IgD-negative memory B cell (primary cell): ENCODE measurements at regions not wholly inside any gene's neighbourhood (a gene's known extent, or its start where the extent isn't known, plus 50 kb on each side); places are given as distances from the start of the nearest gene placed in this dataset.
"Not testable (repeated sequence)": the region's sequence is repeated elsewhere in the genome, so short reads cannot be mapped to it uniquely, and the experiment has no call there.

Experiments used
- H3K27ac Mint-ChIP-seq, 3 donors: one replicate each; pipeline ENCODE4 v1.8.0; 2020 to 2022; ENCODE audit warnings: mild to moderate bottlenecking in 3 of 3, mixed read lengths in 3 of 3, moderate library complexity in 1 of 3
- H3K27me3 Mint-ChIP-seq: one replicate; pipeline ENCODE4 v1.8.0; 2021; ENCODE audit warnings: mixed read lengths
- H3K36me3 Mint-ChIP-seq: one replicate; pipeline ENCODE4 v1.8.0; 2020; ENCODE audit warnings: mild to moderate bottlenecking, mixed read lengths
- H3K4me1 Mint-ChIP-seq, 3 donors: one replicate each; pipeline ENCODE4 v1.8.0; 2020 to 2022; ENCODE audit warnings: mixed read lengths in 3 of 3, mild to moderate bottlenecking in 1 of 3
- H3K4me3 Mint-ChIP-seq, 4 donors: one replicate each; pipeline ENCODE4 v1.8.0; 2020 to 2022; ENCODE audit warnings: mild to moderate bottlenecking in 4 of 4, mixed read lengths in 4 of 4, moderate library complexity in 3 of 4
- H3K9me3 Mint-ChIP-seq, 3 donors: one replicate each; pipeline ENCODE4 v1.8.0; 2020 to 2021; ENCODE audit warnings: mixed read lengths in 3 of 3, mild to moderate bottlenecking in 1 of 3

GRCh38 chr2:95734976-95735890, 143.4 kb downstream of the TRIM43 start:
- peaks cover 2% of the 10 kb centered on the region for H3K36me3 Mint-ChIP-seq
- no peak overlapping the region for H3K27ac Mint-ChIP-seq
- H3K27me3 Mint-ChIP-seq: peaks cover 12% of the 10 kb centered on the region
- H3K9me3 Mint-ChIP-seq: no peaks in the 10 kb centered on the region
- H3K4me3 Mint-ChIP-seq: no peak overlapping the region
- no peaks in the 10 kb centered on the region for H3K4me1 Mint-ChIP-seq

- H3K27ac Mint-ChIP-seq: no peak overlapping the region
- H3K27me3 Mint-ChIP-seq: peaks cover 14% of the 10 kb centered on the region
- H3K9me3 Mint-ChIP-seq: peaks cover 0 to 2% (median 0%) of the 10 kb centered on the region in 3 donors
- H3K4me3 Mint-ChIP-seq: no peak overlapping the region
- peaks cover 2% of the 10 kb centered on the region for H3K36me3 Mint-ChIP-seq
- H3K4me1 Mint-ChIP-seq: no peaks in the 10 kb centered on the region
These were observed 146.5 kb downstream of the TRIM43 start for GRCh38 chr2:95738301-95738700.

DNA sequence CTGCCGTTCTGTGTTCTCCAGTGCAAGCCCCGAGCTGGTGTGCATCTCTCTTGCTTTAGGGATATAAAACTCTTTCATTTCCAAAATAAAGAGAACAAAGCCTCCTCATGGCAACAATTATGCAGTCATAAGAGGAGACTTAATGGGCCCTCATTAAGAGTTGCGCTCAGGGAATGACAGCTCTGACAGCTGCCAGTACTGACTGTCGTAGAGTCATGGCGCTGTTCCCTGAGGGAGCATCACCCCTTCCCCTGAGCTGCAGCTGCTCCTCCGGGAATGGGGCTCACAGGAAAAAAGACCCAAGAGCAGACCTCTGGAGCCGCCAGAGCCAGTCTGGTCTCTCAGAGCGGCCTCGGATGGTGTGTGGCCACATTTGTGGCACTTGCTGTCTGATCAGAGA, 160.3 kb downstream of the TRIM43 start:
- not testable (repeated sequence) for H3K27ac Mint-ChIP-seq, H3K4me1 Mint-ChIP-seq, H3K4me3 Mint-ChIP-seq, H3K27me3 Mint-ChIP-seq, H3K36me3 Mint-ChIP-seq, H3K9me3 Mint-ChIP-seq

DNA sequence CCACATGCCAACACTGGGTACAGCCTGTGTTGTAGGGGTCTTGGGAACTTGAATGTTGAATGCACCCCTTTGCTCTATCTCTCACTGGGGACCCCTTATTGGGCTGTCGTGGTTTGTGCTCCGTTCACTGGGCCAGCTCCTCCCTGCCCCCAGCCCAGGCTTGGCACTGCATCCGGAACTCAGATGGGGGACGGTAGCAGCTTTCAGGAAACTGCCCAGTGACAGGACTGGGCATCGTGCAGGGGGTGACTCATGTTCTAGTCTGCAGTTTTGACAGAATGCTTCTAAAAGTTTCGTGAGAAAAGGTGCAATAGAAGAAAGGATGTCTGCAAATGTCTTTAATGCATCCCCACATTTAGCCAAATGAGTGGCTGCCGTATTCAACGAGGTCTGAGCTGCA, 162.0 kb downstream of the TRIM43 start:
- H3K4me1 Mint-ChIP-seq, H3K27me3 Mint-ChIP-seq, H3K4me3 Mint-ChIP-seq, H3K27ac Mint-ChIP-seq, H3K9me3 Mint-ChIP-seq, H3K36me3 Mint-ChIP-seq: not testable (repeated sequence)

DNA sequence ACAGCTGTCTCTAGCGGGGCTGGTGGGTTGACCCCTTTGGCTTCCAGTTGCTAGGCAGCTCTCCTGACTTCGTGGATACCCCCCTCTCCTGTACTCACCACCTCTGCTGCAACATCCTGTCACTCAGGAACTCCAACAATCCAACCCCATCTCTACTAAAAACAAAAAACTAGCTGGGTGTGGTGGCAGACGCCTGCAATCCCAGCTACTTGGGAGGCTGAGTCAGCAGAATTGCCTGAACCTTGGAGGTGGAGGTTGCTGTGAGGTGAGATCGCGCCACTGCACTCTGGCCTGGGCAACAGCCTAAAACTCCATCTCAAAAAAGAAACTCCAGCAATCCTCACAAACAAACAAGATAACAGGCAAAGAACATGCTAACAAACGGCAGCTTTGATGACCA, 162.4 kb downstream of the TRIM43 start:
- not testable (repeated sequence) for H3K27ac Mint-ChIP-seq, H3K36me3 Mint-ChIP-seq, H3K9me3 Mint-ChIP-seq, H3K27me3 Mint-ChIP-seq, H3K4me1 Mint-ChIP-seq, H3K4me3 Mint-ChIP-seq

DNA sequence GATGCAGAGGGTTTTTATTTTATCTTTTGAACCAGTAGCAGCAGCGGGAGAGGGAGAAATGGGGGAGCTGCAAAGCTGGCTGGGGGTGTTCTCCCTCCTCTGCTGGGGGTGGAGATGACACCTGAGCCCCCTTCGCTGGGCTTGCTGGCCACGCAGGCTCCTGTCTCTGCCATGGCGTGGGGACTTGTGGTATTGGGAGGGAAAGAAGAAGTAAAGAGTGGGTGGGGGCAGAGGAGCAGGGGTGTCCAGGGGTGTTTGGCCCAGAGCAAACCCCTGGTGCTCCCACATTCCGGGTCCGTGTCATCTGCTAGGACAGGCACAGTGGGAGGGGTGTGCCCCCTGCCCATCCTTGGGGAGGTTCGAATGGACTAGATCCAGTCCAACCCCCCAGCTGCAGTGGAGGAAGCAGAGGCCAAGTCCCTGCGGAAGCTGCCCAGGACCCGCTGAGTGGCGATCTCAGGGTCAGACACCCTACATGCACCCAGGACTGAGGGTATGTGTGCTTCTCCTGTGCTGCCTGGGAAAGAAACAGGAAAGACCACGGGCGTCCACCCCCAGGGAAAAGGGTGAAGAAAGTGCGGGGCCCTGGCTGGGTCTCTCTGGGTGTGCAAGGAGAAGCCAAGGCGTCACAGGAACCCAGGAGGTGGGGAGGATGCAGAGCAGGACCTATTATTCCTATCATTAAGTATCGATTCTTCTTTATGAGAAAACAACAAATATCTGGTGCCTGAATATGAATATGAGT, 163.2 kb downstream of the TRIM43 start:
- H3K27me3 Mint-ChIP-seq, H3K27ac Mint-ChIP-seq, H3K9me3 Mint-ChIP-seq, H3K36me3 Mint-ChIP-seq, H3K4me1 Mint-ChIP-seq, H3K4me3 Mint-ChIP-seq: not testable (repeated sequence)

DNA sequence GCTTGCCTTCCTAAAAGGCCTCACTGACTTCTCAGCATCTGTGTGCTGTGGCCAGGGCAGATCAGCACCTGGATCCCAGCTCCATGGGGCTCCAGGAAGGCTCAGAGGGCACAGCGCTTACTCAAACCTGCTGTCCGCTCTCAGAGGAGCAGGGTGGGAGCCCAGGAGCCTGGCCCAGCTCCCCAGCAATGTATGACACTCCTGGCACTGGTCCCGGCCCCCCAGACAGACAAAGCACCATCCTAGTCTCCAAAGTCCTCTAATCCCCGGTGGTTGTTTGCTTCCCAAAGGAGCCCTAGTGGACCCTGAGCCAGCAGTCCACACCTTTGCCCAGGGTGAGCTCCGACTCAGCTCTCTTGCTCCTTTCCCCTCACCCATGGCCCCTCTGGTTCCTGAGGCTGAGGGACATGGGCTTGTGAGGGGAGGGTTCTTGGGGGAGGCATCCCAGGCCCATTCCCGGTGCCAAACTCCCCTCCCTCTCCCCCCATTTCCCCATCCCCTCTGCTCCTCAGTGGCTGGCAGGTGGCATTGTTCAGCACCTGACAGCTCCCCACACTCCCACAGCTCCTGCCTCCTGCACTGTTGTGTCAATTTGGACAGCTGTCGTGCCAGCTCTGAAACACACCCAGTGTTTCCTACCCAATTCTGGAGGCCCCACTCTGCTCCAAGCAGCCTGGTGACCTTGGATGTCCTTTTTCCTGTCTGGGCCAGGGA, 164.3 kb downstream of the TRIM43 start:
- H3K4me3 Mint-ChIP-seq, H3K27me3 Mint-ChIP-seq, H3K4me1 Mint-ChIP-seq, H3K9me3 Mint-ChIP-seq, H3K27ac Mint-ChIP-seq, H3K36me3 Mint-ChIP-seq: not testable (repeated sequence)

- no peak overlapping the region for H3K27ac Mint-ChIP-seq
- no peaks in the 10 kb centered on the region for H3K4me1 Mint-ChIP-seq
- no peaks in the 10 kb centered on the region for H3K9me3 Mint-ChIP-seq
- H3K4me3 Mint-ChIP-seq: no peak overlapping the region
- no peaks in the 10 kb centered on the region for H3K36me3 Mint-ChIP-seq
- H3K27me3 Mint-ChIP-seq: no peaks in the 10 kb centered on the region
These were observed 166.2 kb downstream of the TRIM43 start for GRCh38 chr2:95757988-95758387.

GRCh38 chr2:95759481-95760246, 167.9 kb downstream of the TRIM43 start:
- no peaks in the 10 kb centered on the region for H3K9me3 Mint-ChIP-seq
- no peaks in the 10 kb centered on the region for H3K27me3 Mint-ChIP-seq
- H3K27ac Mint-ChIP-seq: no peak overlapping the region
- no peaks in the 10 kb centered on the region for H3K4me1 Mint-ChIP-seq
- no peaks in the 10 kb centered on the region for H3K36me3 Mint-ChIP-seq
- no peak overlapping the region for H3K4me3 Mint-ChIP-seq

- Mint-ChIP-seq H3K36me3 (no peaks in the 10 kb centered on the region), H3K27ac (no peak overlapping the region), H3K4me3 (no peak overlapping the region), H3K4me1 (no peaks in the 10 kb centered on the region), H3K9me3 (no peaks in the 10 kb centered on the region), H3K27me3 (no peaks in the 10 kb centered on the region)
These were observed 169.2 kb downstream of the TRIM43 start for GRCh38 chr2:95760806-95761525.

GRCh38 chr2:95761556-95761955, 169.8 kb downstream of the TRIM43 start:
- Mint-ChIP-seq H3K4me3 (no peak overlapping the region), H3K9me3 (no peaks in the 10 kb centered on the region), H3K27me3 (no peaks in the 10 kb centered on the region)

DNA sequence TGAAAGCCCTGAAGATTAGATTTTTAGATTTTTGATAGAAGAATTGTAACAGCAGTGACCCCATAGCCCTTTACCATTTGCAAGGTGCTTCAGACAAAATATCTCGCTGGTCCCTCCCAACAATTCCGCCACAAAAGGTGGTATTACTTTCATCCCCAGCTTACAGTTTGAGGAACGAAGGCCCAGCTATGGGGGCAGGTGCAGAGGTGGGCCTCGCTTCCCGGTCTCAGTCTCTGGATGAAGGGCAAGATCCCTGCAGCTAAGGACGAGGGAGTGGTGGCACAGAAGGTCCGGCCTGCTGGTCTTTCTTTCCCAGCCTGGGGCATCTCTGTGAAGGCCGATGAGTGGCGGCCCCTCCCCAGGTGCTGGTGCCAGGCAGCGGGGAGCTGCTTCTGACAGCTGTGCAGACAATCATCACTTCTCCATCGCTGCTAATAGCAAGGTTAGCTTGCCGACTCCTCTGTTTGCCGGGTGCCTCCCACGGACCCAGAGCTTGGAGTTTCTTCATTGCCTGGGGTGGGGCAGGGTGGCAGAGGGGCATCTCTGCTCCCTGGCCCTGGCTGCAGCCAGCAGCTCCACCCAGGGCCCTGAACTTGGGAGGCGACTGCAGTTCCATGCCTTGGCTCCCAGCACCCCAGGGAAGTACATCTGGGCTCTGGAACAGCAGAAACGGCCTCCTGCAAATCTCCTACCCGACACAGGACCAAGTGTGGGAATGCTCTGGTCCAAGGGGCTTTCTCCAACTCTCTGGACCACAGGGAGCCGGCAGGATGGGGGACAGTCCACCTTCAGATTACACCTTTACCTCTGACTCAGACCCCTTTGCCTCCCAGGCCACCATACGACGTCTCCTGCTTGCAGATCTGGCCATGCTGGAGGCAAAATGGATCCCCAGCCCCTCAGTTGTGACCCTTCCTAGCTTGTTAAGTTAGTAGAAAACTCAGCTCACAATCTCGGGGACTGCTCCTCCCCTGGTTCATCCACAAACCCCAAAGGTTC, 170.5 kb downstream of the TRIM43 start:
- H3K36me3 Mint-ChIP-seq, H3K27ac Mint-ChIP-seq, H3K27me3 Mint-ChIP-seq, H3K4me1 Mint-ChIP-seq, H3K4me3 Mint-ChIP-seq, H3K9me3 Mint-ChIP-seq: not testable (repeated sequence)

More at GRCh38 chr2:95761556-95761955, 169.8 kb downstream of the TRIM43 start:
- Mint-ChIP-seq H3K36me3 (no peaks in the 10 kb centered on the region), H3K27ac (no peak overlapping the region), H3K4me1 (no peaks in the 10 kb centered on the region)

GRCh38 chr2:95763074-95763473, 171.3 kb downstream of the TRIM43 start:
- not testable (repeated sequence) for H3K27me3 Mint-ChIP-seq, H3K27ac Mint-ChIP-seq, H3K36me3 Mint-ChIP-seq, H3K9me3 Mint-ChIP-seq, H3K4me3 Mint-ChIP-seq, H3K4me1 Mint-ChIP-seq
